NCI-H446 (cell line): ENCODE measurements at regions not wholly inside any gene's neighbourhood (a gene's known extent, or its start where the extent isn't known, plus 50 kb on each side); places are given as distances from the start of the nearest gene placed in this dataset.

Source experiments
- DNase-seq, 2 experiments: peaks; one replicate each; lab custom pipeline; 2025; lab: John Stamatoyannopoulos, UW

GRCh38 chr1:193519922-193520321, 333.5 kb upstream of the B3GALT2 start:
- no peak for DNase-seq

- no peak for DNase-seq
Measured at GRCh38 chr1:193516755-193517388, 330.5 kb upstream of the B3GALT2 start.

- DNase-seq: no peak
Measured at GRCh38 chr1:193514397-193514796, 328.0 kb upstream of the B3GALT2 start.

GRCh38 chr1:193513032-193513431, 326.6 kb upstream of the B3GALT2 start:
- no peak for DNase-seq

GRCh38 chr1:193504920-193505319, 318.5 kb upstream of the B3GALT2 start:
- no peak for DNase-seq

GRCh38 chr1:193498088-193498655, 311.8 kb upstream of the B3GALT2 start:
- no peak for DNase-seq

GRCh38 chr1:193494368-193494767, 308.0 kb upstream of the B3GALT2 start:
- DNase-seq: no peak

GRCh38 chr1:193489191-193489590, 302.8 kb upstream of the B3GALT2 start:
- DNase-seq: no peak

GRCh38 chr1:193487722-193488121, 301.3 kb upstream of the B3GALT2 start:
- no peak for DNase-seq

- DNase-seq: no peak
Measured at GRCh38 chr1:193486671-193487229, 300.3 kb upstream of the B3GALT2 start.

GRCh38 chr1:193480755-193481154, 294.3 kb upstream of the B3GALT2 start:
- DNase-seq: no peak

GRCh38 chr1:193479187-193479586, 292.8 kb upstream of the B3GALT2 start:
- DNase-seq: no peak

GRCh38 chr1:193476748-193477147, 290.3 kb upstream of the B3GALT2 start:
- no peak for DNase-seq

- no peak for DNase-seq
Measured at GRCh38 chr1:193473932-193474331, 287.5 kb upstream of the B3GALT2 start.

GRCh38 chr1:193472838-193473398, 286.5 kb upstream of the B3GALT2 start:
- DNase-seq: no peak

- no peak for DNase-seq
Measured at GRCh38 chr1:193472430-193472829, 286.0 kb upstream of the B3GALT2 start.

- no peak for DNase-seq
Measured at GRCh38 chr1:193471981-193472380, 285.6 kb upstream of the B3GALT2 start.

GRCh38 chr1:193463326-193463932, 277.0 kb upstream of the B3GALT2 start:
- DNase-seq: no peak

- DNase-seq: no peak
Measured at GRCh38 chr1:193462629-193463320, 276.4 kb upstream of the B3GALT2 start.

GRCh38 chr1:193458628-193459027, 272.2 kb upstream of the B3GALT2 start:
- no peak for DNase-seq

- DNase-seq: no peak
Measured at GRCh38 chr1:193457676-193458075, 271.3 kb upstream of the B3GALT2 start.

GRCh38 chr1:193456811-193457280, 270.4 kb upstream of the B3GALT2 start:
- no peak for DNase-seq
